ENCODE measurements at regions not wholly inside any gene's neighbourhood (a gene's known extent, or its start where the extent isn't known, plus 50 kb on each side); places are given as distances from the start of the nearest gene placed in this dataset.

GRCh38 chrX:116930311-116930710 lies 467.5 kb upstream of the CT83 start:
- no peaks in the 10 kb centered on the region for H3K9me3 ChIP-seq
- H3K36me3 ChIP-seq, result no peaks in the 10 kb centered on the region
- H3K4me3 ChIP-seq, result no peak overlapping the region
- no peaks in the 10 kb centered on the region for H3K4me1 ChIP-seq
- DNase-seq, result no peak
- H3K27me3 ChIP-seq, result no peaks in the 10 kb centered on the region
- no peak for TF ChIP-seq POLR2A (IDR thresholded peaks at IDR 0.05)
- no peak for TF ChIP-seq CTCF (IDR thresholded peaks at IDR 0.05 in 4 of 5, conservative IDR thresholded peaks at IDR 0.05 in 1 of 5)
- no peak overlapping the region for H3K27ac ChIP-seq
- in situ Hi-C loops (cut with MboI; ENCODE audit: low sequenced_read_pairs in 4 of 4), result no loop called here
- ATAC-seq, result no peak
- intact Hi-C loops (cut with DNase I; ENCODE audit: low total_unique reads), result no loop called here

- Histone ChIP-seq H3K9me3 (no peaks in the 10 kb centered on the region), H3K27ac (no peak overlapping the region), H3K4me1 (no peaks in the 10 kb centered on the region), H3K27me3 (no peaks in the 10 kb centered on the region), H3K4me3 (no peak overlapping the region), H3K36me3 (no peaks in the 10 kb centered on the region)
- TF ChIP-seq POLR2A (IDR thresholded peaks at IDR 0.05) (no peak), CTCF (IDR thresholded peaks at IDR 0.05 in 4 of 5, conservative IDR thresholded peaks at IDR 0.05 in 1 of 5) (no peak)
- no peak for DNase-seq
- ATAC-seq, result no peak
- in situ Hi-C loops (cut with MboI; ENCODE audit: low sequenced_read_pairs in 4 of 4) (no loop called here), intact Hi-C loops (cut with DNase I; ENCODE audit: low total_unique reads) (no loop called here)
These were observed 434.8 kb upstream of the CT83 start for GRCh38 chrX:116897526-116897925.

- intact Hi-C loops (cut with DNase I; ENCODE audit: low total_unique reads) (no loop called here), in situ Hi-C loops (cut with MboI; ENCODE audit: low sequenced_read_pairs in 4 of 4) (no loop called here)
- Histone ChIP-seq H3K27ac (no peak overlapping the region), H3K27me3 (no peaks in the 10 kb centered on the region), H3K36me3 (no peaks in the 10 kb centered on the region), H3K4me3 (no peak overlapping the region), H3K9me3 (no peaks in the 10 kb centered on the region), H3K4me1 (no peaks in the 10 kb centered on the region)
- TF ChIP-seq POLR2A (IDR thresholded peaks at IDR 0.05), result no peak
- TF ChIP-seq CTCF (IDR thresholded peaks at IDR 0.05 in 4 of 5, conservative IDR thresholded peaks at IDR 0.05 in 1 of 5), result no peak
- DNase-seq (no peak), ATAC-seq (no peak)
These were observed 419.2 kb upstream of the CT83 start for GRCh38 chrX:116881961-116882360.

- H3K27ac ChIP-seq, result no peak overlapping the region
- TF ChIP-seq POLR2A (IDR thresholded peaks at IDR 0.05), result no peak
- no peak for TF ChIP-seq CTCF (IDR thresholded peaks at IDR 0.05 in 4 of 5, conservative IDR thresholded peaks at IDR 0.05 in 1 of 5)
- intact Hi-C loops (cut with DNase I; ENCODE audit: low total_unique reads) (no loop called here), in situ Hi-C loops (cut with MboI; ENCODE audit: low sequenced_read_pairs in 4 of 4) (no loop called here)
- DNase-seq (no peak), ATAC-seq (no peak)
- H3K27me3 ChIP-seq, result no peaks in the 10 kb centered on the region
- no peaks in the 10 kb centered on the region for H3K36me3 ChIP-seq
- no peaks in the 10 kb centered on the region for H3K4me1 ChIP-seq
- H3K4me3 ChIP-seq, result no peak overlapping the region
- H3K9me3 ChIP-seq, result no peaks in the 10 kb centered on the region
These were observed 410.9 kb upstream of the CT83 start for GRCh38 chrX:116873671-116874070.

GRCh38 chrX:116872931-116873330 lies 410.2 kb upstream of the CT83 start:
- intact Hi-C loops (cut with DNase I; ENCODE audit: low total_unique reads), result no loop called here
- H3K27ac ChIP-seq, result no peak overlapping the region

More at GRCh38 chrX:116872931-116873330, 410.2 kb upstream of the CT83 start:
- no peaks in the 10 kb centered on the region for H3K4me1 ChIP-seq
- in situ Hi-C loops (cut with MboI; ENCODE audit: low sequenced_read_pairs in 4 of 4), result no loop called here
- H3K4me3 ChIP-seq, result no peak overlapping the region
- H3K9me3 ChIP-seq, result no peaks in the 10 kb centered on the region
- no peak for ATAC-seq
- DNase-seq, result no peak
- H3K27me3 ChIP-seq, result no peaks in the 10 kb centered on the region
- H3K36me3 ChIP-seq, result no peaks in the 10 kb centered on the region
- TF ChIP-seq POLR2A (IDR thresholded peaks at IDR 0.05) (no peak), CTCF (IDR thresholded peaks at IDR 0.05 in 4 of 5, conservative IDR thresholded peaks at IDR 0.05 in 1 of 5) (no peak)
